ENCODE measurements at regions not wholly inside any gene's neighbourhood (a gene's known extent, or its start where the extent isn't known, plus 50 kb on each side); places are given as distances from the start of the nearest gene placed in this dataset.

DNA sequence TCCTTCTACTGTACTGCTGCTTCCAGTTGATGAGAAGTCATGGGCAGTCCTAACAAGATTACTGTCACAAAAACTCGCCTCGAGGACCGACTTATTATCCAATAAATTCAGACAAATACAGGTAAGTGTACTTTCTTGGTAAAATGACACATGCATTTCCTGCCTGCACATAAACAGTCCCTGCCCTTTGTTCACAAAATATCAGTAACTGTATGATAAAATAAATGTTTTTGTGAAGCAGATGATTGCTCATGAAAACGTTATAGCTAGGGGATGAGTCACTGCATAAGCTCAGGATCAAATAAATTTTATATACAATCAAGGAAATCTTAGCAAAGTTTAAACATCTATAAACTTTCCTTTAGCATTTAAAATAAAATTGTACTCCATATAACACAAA, 164.5 kb upstream of the RIPOR2 start:
- ATAC-seq: peak; percentile 30; the same call in 1 of the 3 replicates
- TF ChIP-seq ZFP3 (CRISPR knock-in tag; IDR thresholded peaks at IDR 0.05) (no peak), ESRRG (CRISPR knock-in tag; IDR thresholded peaks at IDR 0.05) (no peak), ZNF70 (CRISPR knock-in tag; IDR thresholded peaks at IDR 0.05) (no peak), PPARA (CRISPR knock-in tag; IDR thresholded peaks at IDR 0.05; ENCODE audit: borderline replicate concordance) (no peak), SNAI2 (CRISPR knock-in tag; IDR thresholded peaks at IDR 0.05) (no peak), ISL1 (CRISPR knock-in tag; IDR thresholded peaks at IDR 0.05) (no peak), ZNF8 (CRISPR knock-in tag; IDR thresholded peaks at IDR 0.05) (no peak), GLIS3 (CRISPR knock-in tag; IDR thresholded peaks at IDR 0.05) (no peak), CSDC2 (CRISPR knock-in tag; IDR thresholded peaks at IDR 0.05) (no peak), TOX (CRISPR knock-in tag; IDR thresholded peaks at IDR 0.05; ENCODE audit: borderline replicate concordance) (no peak)
- TF ChIP-seq, protein P1, sequence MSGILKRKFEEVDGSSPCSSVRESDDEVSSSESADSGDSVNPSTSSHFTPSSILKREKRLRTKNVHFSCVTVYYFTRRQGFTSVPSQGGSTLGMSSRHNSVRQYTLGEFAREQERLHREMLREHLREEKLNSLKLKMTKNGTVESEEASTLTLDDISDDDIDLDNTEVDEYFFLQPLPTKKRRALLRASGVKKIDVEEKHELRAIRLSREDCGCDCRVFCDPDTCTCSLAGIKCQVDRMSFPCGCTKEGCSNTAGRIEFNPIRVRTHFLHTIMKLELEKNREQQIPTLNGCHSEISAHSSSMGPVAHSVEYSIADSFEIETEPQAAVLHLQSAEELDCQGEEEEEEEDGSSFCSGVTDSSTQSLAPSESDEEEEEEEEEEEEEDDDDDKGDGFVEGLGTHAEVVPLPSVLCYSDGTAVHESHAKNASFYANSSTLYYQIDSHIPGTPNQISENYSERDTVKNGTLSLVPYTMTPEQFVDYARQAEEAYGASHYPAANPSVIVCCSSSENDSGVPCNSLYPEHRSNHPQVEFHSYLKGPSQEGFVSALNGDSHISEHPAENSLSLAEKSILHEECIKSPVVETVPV (CRISPR knock-in tag; IDR thresholded peaks at IDR 0.05): no peak
- TF ChIP-seq, protein P2, sequence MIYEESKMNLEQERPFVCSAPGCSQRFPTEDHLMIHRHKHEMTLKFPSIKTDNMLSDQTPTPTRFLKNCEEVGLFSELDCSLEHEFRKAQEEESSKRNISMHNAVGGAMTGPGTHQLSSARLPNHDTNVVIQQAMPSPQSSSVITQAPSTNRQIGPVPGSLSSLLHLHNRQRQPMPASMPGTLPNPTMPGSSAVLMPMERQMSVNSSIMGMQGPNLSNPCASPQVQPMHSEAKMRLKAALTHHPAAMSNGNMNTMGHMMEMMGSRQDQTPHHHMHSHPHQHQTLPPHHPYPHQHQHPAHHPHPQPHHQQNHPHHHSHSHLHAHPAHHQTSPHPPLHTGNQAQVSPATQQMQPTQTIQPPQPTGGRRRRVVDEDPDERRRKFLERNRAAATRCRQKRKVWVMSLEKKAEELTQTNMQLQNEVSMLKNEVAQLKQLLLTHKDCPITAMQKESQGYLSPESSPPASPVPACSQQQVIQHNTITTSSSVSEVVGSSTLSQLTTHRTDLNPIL (CRISPR knock-in tag; IDR thresholded peaks at IDR 0.05; ENCODE audit: low read depth): no peak

DNA sequence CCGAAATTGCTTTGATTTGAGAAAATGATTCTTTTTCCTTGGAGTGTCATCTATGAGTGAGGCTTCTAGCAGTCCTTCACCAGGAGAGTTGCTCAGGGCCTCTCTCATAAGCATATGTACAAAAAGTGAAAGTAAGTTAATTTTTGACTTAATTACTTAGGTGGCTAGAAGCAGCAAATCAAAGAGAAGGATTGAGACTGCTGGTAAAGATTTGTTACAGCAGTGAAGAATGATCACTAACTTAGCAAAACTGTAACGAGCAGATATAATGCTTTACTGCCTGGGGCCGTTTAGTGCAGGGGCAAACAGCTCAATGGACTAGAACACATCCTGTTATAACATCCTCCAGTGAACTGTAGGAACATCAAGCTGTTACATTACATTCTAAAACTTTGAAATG, 167.8 kb upstream of the RIPOR2 start:
- no peak for ATAC-seq

DNA sequence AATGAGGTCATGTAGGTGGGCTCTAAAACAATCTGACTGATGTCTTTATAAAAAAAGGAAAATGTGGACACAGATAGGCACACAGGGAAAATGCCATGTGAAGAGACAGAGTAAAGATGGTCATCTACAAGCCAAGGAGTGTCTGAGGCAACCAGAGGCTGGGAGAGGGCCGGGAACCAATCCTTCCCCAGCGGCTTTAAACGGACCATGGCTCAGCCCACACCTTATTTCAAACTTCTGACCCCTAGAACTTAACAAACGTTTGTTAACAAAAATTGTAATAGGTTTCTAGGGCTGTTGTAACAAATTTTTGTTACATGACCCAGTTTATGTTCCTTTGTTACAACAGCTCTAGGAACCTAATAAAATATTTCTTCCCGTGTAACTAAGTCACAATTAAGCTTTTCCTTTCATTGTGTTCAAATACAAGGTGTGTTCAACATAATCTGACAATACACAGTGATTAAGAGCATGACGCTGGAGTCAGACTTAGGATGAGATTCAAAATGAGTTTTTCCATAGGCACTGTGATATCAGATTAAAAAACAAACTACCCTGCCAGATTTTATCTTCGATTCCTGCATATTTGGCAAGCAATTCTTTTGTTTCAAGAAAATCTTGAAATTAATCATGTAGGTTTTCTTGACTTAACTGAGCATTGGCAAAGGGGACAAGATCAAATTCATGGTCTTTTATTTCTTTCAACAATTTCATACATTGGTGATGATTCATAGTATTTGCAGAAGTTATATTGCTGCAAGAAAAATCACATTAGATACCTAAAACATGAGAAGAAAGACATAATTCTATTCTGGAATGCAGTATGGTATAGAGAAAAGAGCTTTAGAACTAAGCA, 169.5 kb upstream of the RIPOR2 start:
- TF ChIP-seq OSR1 (CRISPR knock-in tag; IDR thresholded peaks at IDR 0.05): no peak
- peak; percentile 48; the same call in 1 of the 2 replicates for TF ChIP-seq ISL1 (CRISPR knock-in tag; IDR thresholded peaks at IDR 0.05)
- peak; percentile 81 for ATAC-seq

More for the DNA sequence above, 167.8 kb upstream of the RIPOR2 start:
- TF ChIP-seq OSR1 (CRISPR knock-in tag; IDR thresholded peaks at IDR 0.05): no peak
- TF ChIP-seq, protein P2 (CRISPR knock-in tag; IDR thresholded peaks at IDR 0.05; ENCODE audit: low read depth): no peak
- TF ChIP-seq ZFP30 (CRISPR knock-in tag; IDR thresholded peaks at IDR 0.05): no peak
- TF ChIP-seq TCF4 (CRISPR knock-in tag; IDR thresholded peaks at IDR 0.05; ENCODE audit: borderline replicate concordance): no peak
- TF ChIP-seq BACH2 (CRISPR knock-in tag; IDR thresholded peaks at IDR 0.05; ENCODE audit: borderline replicate concordance): no peak
- no peak for TF ChIP-seq PPARA (CRISPR knock-in tag; IDR thresholded peaks at IDR 0.05; ENCODE audit: borderline replicate concordance)
- TF ChIP-seq ESRRG (CRISPR knock-in tag; IDR thresholded peaks at IDR 0.05): no peak

DNA sequence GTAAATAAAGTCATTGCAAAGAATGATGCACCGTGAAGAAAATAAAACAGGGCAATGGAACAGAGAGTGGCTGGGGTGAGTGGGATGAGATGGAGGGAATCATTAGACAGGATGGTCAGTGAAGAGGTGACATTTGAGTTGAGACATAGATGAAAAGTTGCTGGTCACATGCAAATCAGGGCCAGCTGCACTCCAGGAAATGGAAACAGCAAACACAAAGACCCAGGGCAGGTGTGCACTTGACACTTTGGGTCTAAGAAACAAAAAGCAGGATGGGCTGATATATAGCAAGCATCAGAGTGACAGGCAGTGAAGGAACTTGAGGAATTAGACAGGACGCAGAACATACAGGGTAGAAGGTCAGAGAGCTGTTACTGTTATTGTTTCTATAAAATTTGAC, 171.5 kb upstream of the RIPOR2 start:
- no peak for ATAC-seq
- TF ChIP-seq ESRRG (CRISPR knock-in tag; IDR thresholded peaks at IDR 0.05): no peak
- TF ChIP-seq, protein P3, sequence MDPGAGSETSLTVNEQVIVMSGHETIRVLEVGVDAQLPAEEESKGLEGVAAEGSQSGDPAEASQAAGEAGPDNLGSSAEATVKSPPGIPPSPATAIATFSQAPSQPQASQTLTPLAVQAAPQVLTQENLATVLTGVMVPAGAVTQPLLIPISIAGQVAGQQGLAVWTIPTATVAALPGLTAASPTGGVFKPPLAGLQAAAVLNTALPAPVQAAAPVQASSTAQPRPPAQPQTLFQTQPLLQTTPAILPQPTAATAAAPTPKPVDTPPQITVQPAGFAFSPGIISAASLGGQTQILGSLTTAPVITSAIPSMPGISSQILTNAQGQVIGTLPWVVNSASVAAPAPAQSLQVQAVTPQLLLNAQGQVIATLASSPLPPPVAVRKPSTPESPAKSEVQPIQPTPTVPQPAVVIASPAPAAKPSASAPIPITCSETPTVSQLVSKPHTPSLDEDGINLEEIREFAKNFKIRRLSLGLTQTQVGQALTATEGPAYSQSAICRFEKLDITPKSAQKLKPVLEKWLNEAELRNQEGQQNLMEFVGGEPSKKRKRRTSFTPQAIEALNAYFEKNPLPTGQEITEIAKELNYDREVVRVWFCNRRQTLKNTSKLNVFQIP (CRISPR knock-in tag; IDR thresholded peaks at IDR 0.05; ENCODE audit: borderline replicate concordance, low read depth): no peak
- no peak for TF ChIP-seq ZNF70 (CRISPR knock-in tag; IDR thresholded peaks at IDR 0.05)
- TF ChIP-seq ZFP30 (CRISPR knock-in tag; IDR thresholded peaks at IDR 0.05): no peak
- TF ChIP-seq, protein P1 (CRISPR knock-in tag; IDR thresholded peaks at IDR 0.05): no peak
- TF ChIP-seq, protein P4, sequence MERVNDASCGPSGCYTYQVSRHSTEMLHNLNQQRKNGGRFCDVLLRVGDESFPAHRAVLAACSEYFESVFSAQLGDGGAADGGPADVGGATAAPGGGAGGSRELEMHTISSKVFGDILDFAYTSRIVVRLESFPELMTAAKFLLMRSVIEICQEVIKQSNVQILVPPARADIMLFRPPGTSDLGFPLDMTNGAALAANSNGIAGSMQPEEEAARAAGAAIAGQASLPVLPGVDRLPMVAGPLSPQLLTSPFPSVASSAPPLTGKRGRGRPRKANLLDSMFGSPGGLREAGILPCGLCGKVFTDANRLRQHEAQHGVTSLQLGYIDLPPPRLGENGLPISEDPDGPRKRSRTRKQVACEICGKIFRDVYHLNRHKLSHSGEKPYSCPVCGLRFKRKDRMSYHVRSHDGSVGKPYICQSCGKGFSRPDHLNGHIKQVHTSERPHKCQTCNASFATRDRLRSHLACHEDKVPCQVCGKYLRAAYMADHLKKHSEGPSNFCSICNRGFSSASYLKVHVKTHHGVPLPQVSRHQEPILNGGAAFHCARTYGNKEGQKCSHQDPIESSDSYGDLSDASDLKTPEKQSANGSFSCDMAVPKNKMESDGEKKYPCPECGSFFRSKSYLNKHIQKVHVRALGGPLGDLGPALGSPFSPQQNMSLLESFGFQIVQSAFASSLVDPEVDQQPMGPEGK (CRISPR knock-in tag; IDR thresholded peaks at IDR 0.05; ENCODE audit: borderline replicate concordance): no peak
- no peak for TF ChIP-seq RARB (CRISPR knock-in tag; IDR thresholded peaks at IDR 0.05)
- TF ChIP-seq, protein P5, sequence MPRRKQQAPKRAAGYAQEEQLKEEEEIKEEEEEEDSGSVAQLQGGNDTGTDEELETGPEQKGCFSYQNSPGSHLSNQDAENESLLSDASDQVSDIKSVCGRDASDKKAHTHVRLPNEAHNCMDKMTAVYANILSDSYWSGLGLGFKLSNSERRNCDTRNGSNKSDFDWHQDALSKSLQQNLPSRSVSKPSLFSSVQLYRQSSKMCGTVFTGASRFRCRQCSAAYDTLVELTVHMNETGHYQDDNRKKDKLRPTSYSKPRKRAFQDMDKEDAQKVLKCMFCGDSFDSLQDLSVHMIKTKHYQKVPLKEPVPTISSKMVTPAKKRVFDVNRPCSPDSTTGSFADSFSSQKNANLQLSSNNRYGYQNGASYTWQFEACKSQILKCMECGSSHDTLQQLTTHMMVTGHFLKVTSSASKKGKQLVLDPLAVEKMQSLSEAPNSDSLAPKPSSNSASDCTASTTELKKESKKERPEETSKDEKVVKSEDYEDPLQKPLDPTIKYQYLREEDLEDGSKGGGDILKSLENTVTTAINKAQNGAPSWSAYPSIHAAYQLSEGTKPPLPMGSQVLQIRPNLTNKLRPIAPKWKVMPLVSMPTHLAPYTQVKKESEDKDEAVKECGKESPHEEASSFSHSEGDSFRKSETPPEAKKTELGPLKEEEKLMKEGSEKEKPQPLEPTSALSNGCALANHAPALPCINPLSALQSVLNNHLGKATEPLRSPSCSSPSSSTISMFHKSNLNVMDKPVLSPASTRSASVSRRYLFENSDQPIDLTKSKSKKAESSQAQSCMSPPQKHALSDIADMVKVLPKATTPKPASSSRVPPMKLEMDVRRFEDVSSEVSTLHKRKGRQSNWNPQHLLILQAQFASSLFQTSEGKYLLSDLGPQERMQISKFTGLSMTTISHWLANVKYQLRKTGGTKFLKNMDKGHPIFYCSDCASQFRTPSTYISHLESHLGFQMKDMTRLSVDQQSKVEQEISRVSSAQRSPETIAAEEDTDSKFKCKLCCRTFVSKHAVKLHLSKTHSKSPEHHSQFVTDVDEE (CRISPR knock-in tag; IDR thresholded peaks at IDR 0.05): no peak
- no peak for TF ChIP-seq ZNF565 (CRISPR knock-in tag; conservative IDR thresholded peaks at IDR 0.05; ENCODE audit: low read depth)
- TF ChIP-seq ZFP3 (CRISPR knock-in tag; IDR thresholded peaks at IDR 0.05): no peak
- TF ChIP-seq ISL1 (CRISPR knock-in tag; IDR thresholded peaks at IDR 0.05): no peak
- TF ChIP-seq BACH2 (CRISPR knock-in tag; IDR thresholded peaks at IDR 0.05; ENCODE audit: borderline replicate concordance): no peak
- TF ChIP-seq ARNTL (CRISPR knock-in tag; IDR thresholded peaks at IDR 0.05; ENCODE audit: borderline replicate concordance, low read depth): no peak
- TF ChIP-seq OSR1 (CRISPR knock-in tag; IDR thresholded peaks at IDR 0.05): no peak
- no peak for TF ChIP-seq TOX (CRISPR knock-in tag; IDR thresholded peaks at IDR 0.05; ENCODE audit: borderline replicate concordance)

Data from SK-N-SH treated with all-trans-retinoic acid at 6 μM for 48 hours (cell line).